ENCODE measurements at regions not wholly inside any gene's neighbourhood (a gene's known extent, or its start where the extent isn't known, plus 50 kb on each side); places are given as distances from the start of the nearest gene placed in this dataset.

DNA sequence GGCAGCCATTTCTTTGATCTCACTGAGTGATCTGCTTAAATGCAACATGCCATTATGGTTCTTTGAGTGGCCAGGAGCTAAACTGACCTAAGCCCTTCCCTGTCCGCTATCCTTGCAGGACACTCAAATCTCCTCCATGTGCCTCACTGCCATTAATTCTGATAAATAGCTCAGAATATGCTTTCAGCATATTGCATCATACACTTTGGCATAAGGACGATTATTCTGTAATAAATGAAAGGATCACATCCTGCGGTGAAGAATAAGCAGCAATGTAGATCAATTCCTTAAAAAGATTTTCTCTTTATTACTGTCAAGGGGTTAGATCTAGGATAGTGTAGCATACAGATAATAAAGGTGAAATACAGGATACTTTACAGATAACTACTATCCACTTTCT, 231.8 kb upstream of the CTBP2 start:
- Histone ChIP-seq H3K9ac (replicated peaks; ENCODE audit: extremely low read depth, insufficient read depth, low read length) (no peak overlapping the region), H3K9me1 (replicated peaks; ENCODE audit: control insufficient read depth, extremely low read depth, insufficient read depth, low read length) (no peaks in the 10 kb centered on the region), H3K9me3 (replicated peaks; ENCODE audit: control insufficient read depth, insufficient read depth, low read length) (no peaks in the 10 kb centered on the region), H3K4me2 (ENCODE audit: insufficient read depth, low read length) (no peak overlapping the region), H2AFZ (ENCODE audit: low read depth, low read length) (no peak overlapping the region), H3K4me3 (replicated peaks in 1 of 3; ENCODE audit: insufficient read depth in 1 of 3, low read depth in 1 of 3, low read length in 3 of 3) (no peak overlapping the region), H3K4me1 (ENCODE audit: control insufficient read depth, extremely low read depth, insufficient read depth, low read length) (no peaks in the 10 kb centered on the region), H3K36me3 (ENCODE audit: control insufficient read depth in 2 of 2, extremely low read depth in 1 of 2, insufficient read depth in 2 of 2, low read length in 2 of 2) (no peaks in the 10 kb centered on the region), H3K27ac (ENCODE audit: insufficient read depth, low read depth, low read length) (no peak overlapping the region), H4K20me1 (replicated peaks; ENCODE audit: control insufficient read depth, extremely low read depth, insufficient read depth, low read length) (no peaks in the 10 kb centered on the region), H3K79me2 (ENCODE audit: control insufficient read depth, insufficient read depth, low read length) (no peaks in the 10 kb centered on the region), H3K27me3 (ENCODE audit: control insufficient read depth in 2 of 2, insufficient read depth in 2 of 2, low read length in 2 of 2) (no peaks in the 10 kb centered on the region)
- ChIA-PET POLR2A (no interaction called here), CTCF (interaction anchor here (1.2 kb wide), 1 partner anchor 9 kb away, joined by 3 read pairs; no protein-coding TSS in a partner anchor)
- BruUV-seq (replicated peaks), result no TSS peak
- DNase-seq (ENCODE audit: low read depth, low spot score) (no peak), FAIRE-seq (no peak)
- intact Hi-C loops (cut with micrococcal nuclease) (no loop called here), dilution Hi-C loops (cut with MboI; ENCODE audit: extremely low pct_ligation_motif_present, low sequenced_read_pairs) (no loop called here)
- TF ChIP-seq, protein P1, sequence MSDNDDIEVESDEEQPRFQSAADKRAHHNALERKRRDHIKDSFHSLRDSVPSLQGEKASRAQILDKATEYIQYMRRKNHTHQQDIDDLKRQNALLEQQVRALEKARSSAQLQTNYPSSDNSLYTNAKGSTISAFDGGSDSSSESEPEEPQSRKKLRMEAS (IDR thresholded peaks at IDR 0.05; ENCODE audit: insufficient read depth, insufficient read length), result no peak
- TF ChIP-seq JUN (IDR thresholded peaks at IDR 0.05; ENCODE audit: borderline replicate concordance, insufficient read depth, insufficient read length, low read depth) (no peak), FOS (IDR thresholded peaks at IDR 0.05; ENCODE audit: borderline replicate concordance, insufficient read depth, low read length) (no peak), MYC (IDR thresholded peaks at IDR 0.05; ENCODE audit: low read depth, low read length) (no peak), POLR2AphosphoS5 (IDR thresholded peaks at IDR 0.05; ENCODE audit: insufficient read depth, low read depth, low read length) (no peak), GATA2 (IDR thresholded peaks at IDR 0.05; ENCODE audit: insufficient read depth, insufficient read length, low read depth, low read length) (no peak)

DNA sequence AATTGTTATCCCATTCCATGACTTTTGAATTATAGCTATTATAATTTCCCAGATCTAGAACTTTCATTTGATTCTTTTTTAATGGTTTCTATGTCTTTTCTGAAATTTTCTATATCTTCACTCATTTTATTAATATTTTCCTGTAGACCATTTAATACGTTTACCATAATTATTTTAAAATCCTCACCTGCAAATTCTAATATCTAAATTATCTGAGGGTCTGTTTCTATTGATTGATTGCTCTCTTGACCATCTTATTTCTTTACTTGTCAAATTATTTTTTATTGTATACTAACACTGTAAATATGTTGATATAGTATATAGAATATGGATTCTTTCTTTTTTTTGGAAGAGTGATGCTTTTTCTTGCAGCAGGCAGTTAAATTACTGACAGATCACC, 229.3 kb upstream of the CTBP2 start:
- no peak overlapping the region for H2AFZ ChIP-seq (ENCODE audit: low read depth, low read length)
- no peak overlapping the region for H3K9ac ChIP-seq (replicated peaks; ENCODE audit: extremely low read depth, insufficient read depth, low read length)
- no peak for FAIRE-seq
- no peaks in the 10 kb centered on the region for H3K79me2 ChIP-seq (ENCODE audit: control insufficient read depth, insufficient read depth, low read length)
- TF ChIP-seq MYC (IDR thresholded peaks at IDR 0.05; ENCODE audit: low read depth, low read length), result no peak
- TF ChIP-seq JUN (IDR thresholded peaks at IDR 0.05; ENCODE audit: borderline replicate concordance, insufficient read depth, insufficient read length, low read depth), result no peak
- no peak for TF ChIP-seq FOS (IDR thresholded peaks at IDR 0.05; ENCODE audit: borderline replicate concordance, insufficient read depth, low read length)
- TF ChIP-seq, protein P1 (IDR thresholded peaks at IDR 0.05; ENCODE audit: insufficient read depth, insufficient read length), result no peak
- TF ChIP-seq POLR2A (IDR thresholded peaks at IDR 0.05; ENCODE audit: low read depth, low read length), result no peak
- no peak for TF ChIP-seq POLR2AphosphoS5 (IDR thresholded peaks at IDR 0.05; ENCODE audit: insufficient read depth, low read depth, low read length)
- no peak for TF ChIP-seq GATA2 (IDR thresholded peaks at IDR 0.05; ENCODE audit: insufficient read depth, insufficient read length, low read depth, low read length)
- ChIA-PET CTCF (no interaction called here), POLR2A (no interaction called here)
- H4K20me1 ChIP-seq (replicated peaks; ENCODE audit: control insufficient read depth, extremely low read depth, insufficient read depth, low read length), result no peaks in the 10 kb centered on the region
- no TSS peak for BruUV-seq (replicated peaks)
- peaks cover 0 to 6% of the 10 kb centered on the region in 2 experiments for H3K27me3 ChIP-seq (ENCODE audit: control insufficient read depth in 2 of 2, insufficient read depth in 2 of 2, low read length in 2 of 2)
- no peaks in the 10 kb centered on the region for H3K9me3 ChIP-seq (replicated peaks; ENCODE audit: control insufficient read depth, insufficient read depth, low read length)
- DNase-seq (ENCODE audit: low read depth, low spot score), result no peak
- dilution Hi-C loops (cut with MboI; ENCODE audit: extremely low pct_ligation_motif_present, low sequenced_read_pairs), result no loop called here
- no peak overlapping the region for H3K4me3 ChIP-seq (replicated peaks in 1 of 3; ENCODE audit: insufficient read depth in 1 of 3, low read depth in 1 of 3, low read length in 3 of 3)
- H3K4me2 ChIP-seq (ENCODE audit: insufficient read depth, low read length), result no peak overlapping the region
- H3K4me1 ChIP-seq (ENCODE audit: control insufficient read depth, extremely low read depth, insufficient read depth, low read length), result no peaks in the 10 kb centered on the region
- H3K27ac ChIP-seq (ENCODE audit: insufficient read depth, low read depth, low read length), result no peak overlapping the region
- intact Hi-C loops (cut with micrococcal nuclease), result no loop called here
- no peaks in the 10 kb centered on the region for H3K36me3 ChIP-seq (ENCODE audit: control insufficient read depth in 2 of 2, extremely low read depth in 1 of 2, insufficient read depth in 2 of 2, low read length in 2 of 2)
- H3K9me1 ChIP-seq (replicated peaks; ENCODE audit: control insufficient read depth, extremely low read depth, insufficient read depth, low read length), result no peaks in the 10 kb centered on the region
